IMR-90 (cell line): ENCODE measurements at regions not wholly inside any gene's neighbourhood (a gene's known extent, or its start where the extent isn't known, plus 50 kb on each side); places are given as distances from the start of the nearest gene placed in this dataset.

Experiments
- ATAC-seq: fragments of 200-7000 bp; cut with Tn5 transposase; 2 replicates; pipeline ENCODE4 v1.9.1; 2020; ENCODE audit warnings: low read depth, mild to moderate bottlenecking, moderate library complexity
- BruUV-seq: library from RNA; stranded (reverse); fragments of 400-500 nt; replicated peaks from 2 replicates; lab custom pipeline; 2021; lab: Mats Ljungman, UMichigan
- CTCF ChIA-PET: fragments of 300-600 bp; formaldehyde crosslinking; extraction: SDS; loops from one replicate; lab custom pipeline; 2021; ENCODE audit warnings: antibody characterized with exemption; lab: Yijun Ruan, JAX
- POLR2A ChIA-PET: fragments of 300-600 bp; sonication (Branson Sonifier 250); formaldehyde crosslinking; loops from one replicate; lab custom pipeline; 2022; ENCODE audit warnings: antibody characterized with exemption; ENCODE audit not compliant: unreplicated experiment; lab: Charles Lee
- DNase-seq: peaks from one replicate; pipeline ENCODE4 v3.0.0; 2013
- H2AFZ ChIP-seq: replicated peaks from 2 replicates; pipeline ENCODE3; 2013; ENCODE audit warnings: low read length, mild to moderate bottlenecking; ENCODE audit not compliant: poor library complexity
- H2AK5ac ChIP-seq: 2 replicates; pipeline ENCODE4 v1.6.1; 2013; ENCODE audit warnings: low read depth, low read length, inconsistent platforms
- H2AK9ac ChIP-seq: replicated peaks from 2 replicates; pipeline ENCODE3; 2013; ENCODE audit warnings: mild to moderate bottlenecking, low read depth, low read length, moderate library complexity; ENCODE audit not compliant: poor library complexity
- H2BK120ac ChIP-seq: 2 replicates; pipeline ENCODE4 v1.6.1; 2013; ENCODE audit warnings: low read depth, low read length, inconsistent platforms
- H2BK15ac ChIP-seq: 3 replicates; pipeline ENCODE4 v1.6.1; 2013; ENCODE audit warnings: low read depth, low read length, inconsistent platforms
- H2BK20ac ChIP-seq: 2 replicates; pipeline ENCODE4 v1.6.1; 2013; ENCODE audit warnings: low read depth, mild to moderate bottlenecking, inconsistent platforms, low read length, moderate library complexity
- H2BK5ac ChIP-seq: 2 replicates; pipeline ENCODE4 v1.6.1; 2013; ENCODE audit warnings: mild to moderate bottlenecking, low read depth, low read length, inconsistent platforms; ENCODE audit not compliant: poor library complexity, severe bottlenecking
- H3K14ac ChIP-seq: replicated peaks from 2 replicates; pipeline ENCODE4 v1.6.1; 2013; ENCODE audit warnings: low read depth, low read length, inconsistent platforms
- H3K18ac ChIP-seq: 2 replicates; pipeline ENCODE4 v1.6.1; 2013; ENCODE audit warnings: low read depth, low read length, control low read depth
- H3K23ac ChIP-seq: 2 replicates; pipeline ENCODE4 v1.6.1; 2013; ENCODE audit warnings: low read depth, low read length, inconsistent platforms
- H3K27ac ChIP-seq: 2 replicates; pipeline ENCODE4 v1.5.1; 2013; ENCODE audit warnings: mild to moderate bottlenecking, control low read depth, low read length; ENCODE audit not compliant: insufficient read depth
- H3K27me3 ChIP-seq: 2 replicates; pipeline ENCODE4 v1.6.1; 2013; ENCODE audit warnings: low read length; ENCODE audit not compliant: control insufficient read depth, insufficient read depth
- H3K36me3 ChIP-seq: 2 replicates; pipeline ENCODE4 v1.6.1; 2013; ENCODE audit warnings: low read length, mixed read lengths; ENCODE audit not compliant: control insufficient read depth, insufficient read depth
- H3K4ac ChIP-seq: 2 replicates; pipeline ENCODE4 v1.6.1; 2013; ENCODE audit warnings: low read depth, low read length, inconsistent platforms
- H3K4me1 ChIP-seq: 2 replicates; pipeline ENCODE4 v1.6.1; 2013; ENCODE audit warnings: low read length, mixed read lengths; ENCODE audit not compliant: control insufficient read depth, insufficient read depth
- H3K4me2 ChIP-seq: 2 replicates; pipeline ENCODE4 v1.6.1; 2013; ENCODE audit warnings: low read depth, mild to moderate bottlenecking, control low read depth, low read length, moderate library complexity
- H3K4me3 ChIP-seq: 2 replicates; pipeline ENCODE4 v1.5.1; 2013; ENCODE audit warnings: low read depth, mild to moderate bottlenecking, control low read depth, low read length, moderate library complexity; ENCODE audit not compliant: insufficient read depth
- H3K56ac ChIP-seq: 2 replicates; pipeline ENCODE4 v1.6.1; 2013; ENCODE audit warnings: low read length, inconsistent platforms; ENCODE audit not compliant: insufficient read depth; ENCODE audit errors: extremely low read depth
- H3K79me1 ChIP-seq, 2 experiments: 2 replicates each; pipeline ENCODE4 v1.6.1; 2013; ENCODE audit warnings: low read length in 2 of 2, inconsistent platforms in 1 of 2, low read depth in 1 of 2
- H3K9ac ChIP-seq: 2 replicates; pipeline ENCODE4 v1.6.1; 2013; ENCODE audit warnings: low read depth, low read length, control low read depth
- H3K9me1 ChIP-seq: 2 replicates; pipeline ENCODE4 v1.6.1; 2013; ENCODE audit warnings: low read length, inconsistent platforms; ENCODE audit not compliant: insufficient read depth
- H3K9me3 ChIP-seq: 2 replicates; pipeline ENCODE4 v1.6.1; 2013; ENCODE audit warnings: low read length; ENCODE audit not compliant: control insufficient read depth, insufficient read depth
- H4K20me1 ChIP-seq: 2 replicates; pipeline ENCODE4 v1.6.1; 2013; ENCODE audit warnings: low read length, inconsistent platforms; ENCODE audit not compliant: insufficient read depth
- H4K5ac ChIP-seq: 2 replicates; pipeline ENCODE4 v1.6.1; 2013; ENCODE audit warnings: mild to moderate bottlenecking, low read depth, low read length, control low read depth
- H4K8ac ChIP-seq, 2 experiments: 2 replicates each; pipeline ENCODE4 v1.6.1; 2013; ENCODE audit warnings: low read depth in 2 of 2, low read length in 2 of 2, control low read depth in 1 of 2, inconsistent platforms in 1 of 2
- H4K91ac ChIP-seq: 2 replicates; pipeline ENCODE4 v1.6.1; 2013; ENCODE audit warnings: low read depth, low read length, inconsistent platforms; ENCODE audit not compliant: insufficient read depth
- CEBPB ChIP-seq: IDR thresholded peaks from 2 replicates; pipeline ENCODE4 v1.6.1; 2012; ENCODE audit warnings: low read depth, low read length, improper control_type of control experiment
- MAFK ChIP-seq: IDR thresholded peaks from 2 replicates; pipeline ENCODE4 v1.6.1; 2012; ENCODE audit warnings: low read depth, low read length, improper control_type of control experiment
- NFE2L2 ChIP-seq: fragments of 150-350 bp; IDR thresholded peaks from 2 replicates; pipeline ENCODE4 v1.6.1; 2016; ENCODE audit warnings: low read depth, mild to moderate bottlenecking, low read length
- POLR2A ChIP-seq: IDR thresholded peaks from 2 replicates; pipeline ENCODE4 v1.6.1; 2012; ENCODE audit warnings: mild to moderate bottlenecking, low read depth, low read length
- RCOR1 ChIP-seq: IDR thresholded peaks from 2 replicates; pipeline ENCODE4 v1.6.1; 2012; ENCODE audit warnings: mild to moderate bottlenecking, low read length, improper control_type of control experiment; ENCODE audit not compliant: insufficient replicate concordance
- RFX5 ChIP-seq: IDR thresholded peaks from 2 replicates; pipeline ENCODE4 v1.8.0; 2012; ENCODE audit warnings: low read depth, mild to moderate bottlenecking, low read length, moderate library complexity
- WGBS, 2 experiments: methylation state at CpG; one replicate each; pipeline versions ENCODE4 v1.1.5 to v1.1.7; 2013; ENCODE audit warnings: missing lambda C conversion rate in 2 of 2; ENCODE audit not compliant: insufficient read length in 1 of 2; ENCODE audit errors: extremely low coverage in 2 of 2; 5-methylcytosine and 5-hydroxymethylcytosine counted together
- dilution Hi-C: fragments of 300-500 bp; cut with HindIII; formaldehyde crosslinking; loops from one replicate; pipeline ENCODE4 v1.14.3; 2018; ENCODE audit warnings: low sequenced_read_pairs; ENCODE audit not compliant: unreplicated experiment
- in situ Hi-C: fragments of 300-500 bp; cut with MboI; formaldehyde crosslinking; loops from 3 replicates; pipeline ENCODE4 v1.14.3; 2019; ENCODE audit warnings: low sequenced_read_pairs, inconsistent platforms, mixed read lengths
- intact Hi-C: fragments of 100-400 bp; cut with micrococcal nuclease; formaldehyde crosslinking; loops from 2 replicates; pipeline ENCODE4 v1.10.0; 2022

DNA sequence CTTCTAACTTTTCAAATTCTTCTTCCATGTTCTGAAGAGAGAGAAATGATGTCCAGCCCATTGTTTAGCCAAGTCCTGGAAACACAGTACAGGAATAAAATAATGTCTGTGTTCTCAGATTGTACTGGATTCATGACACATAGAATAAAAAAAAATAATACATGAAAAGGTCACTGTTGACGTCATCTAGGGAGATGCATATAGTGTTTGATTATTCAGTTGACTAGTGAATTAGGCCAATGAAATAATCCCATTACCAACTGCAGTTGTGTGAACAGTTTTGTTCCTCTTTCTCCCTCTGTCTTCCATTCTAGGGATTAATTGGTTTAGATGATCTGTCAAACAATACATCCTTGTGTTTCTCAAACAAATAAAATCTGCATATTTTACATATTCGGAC, 222.8 kb downstream of the ALDH8A1 start:
- H2BK120ac ChIP-seq, result peak overlapping the region; percentile 84; the same call in 1 of the 2 replicates
- H2BK5ac ChIP-seq, result peak overlapping the region; percentile 51
- no peaks in the 10 kb centered on the region; the same call in 1 of the 2 replicates for H3K9me1 ChIP-seq
- no peak overlapping the region for H3K14ac ChIP-seq
- 0 out of 3 replicates have a peak overlapping the region, but pooled peaks have one; percentile 99 for H2BK15ac ChIP-seq
- no peaks in the 10 kb centered on the region for H3K36me3 ChIP-seq
- no peak overlapping the region for H3K4me3 ChIP-seq
- POLR2A ChIA-PET, result no interaction called here
- DNase-seq (peak; percentile 62), ATAC-seq (no peak)
- dilution Hi-C loops (no loop called here), intact Hi-C loops (no loop called here), in situ Hi-C loops (no loop called here)
- H3K4me1 ChIP-seq, result peaks cover 17% of the 10 kb centered on the region
- H3K4me2 ChIP-seq, result no peak overlapping the region
- H2BK20ac ChIP-seq, result no peak overlapping the region
- WGBS, 2 experiments, result no CpG with 5 or more reads among the region's 2 CpGs
- H4K5ac ChIP-seq, result no peak overlapping the region
- no peak overlapping the region for H3K23ac ChIP-seq
- no peaks in the 10 kb centered on the region for H3K9me3 ChIP-seq
- no peak overlapping the region for H2AK9ac ChIP-seq
- no peak overlapping the region for H3K9ac ChIP-seq
- no peak overlapping the region for H2AFZ ChIP-seq
- H4K8ac ChIP-seq, result peak overlapping the region in 1 of 2 experiments; percentile 96; a peak in 1 of 4 replicates
- no peak overlapping the region for H3K18ac ChIP-seq
- H3K56ac ChIP-seq, result no peak overlapping the region
- no peaks in the 10 kb centered on the region for H3K27me3 ChIP-seq
- no peak overlapping the region for H2AK5ac ChIP-seq
- H4K91ac ChIP-seq, result peak overlapping the region; percentile 81; the same call in 1 of the 2 replicates
- H3K4ac ChIP-seq, result no peak overlapping the region
- TF ChIP-seq RFX5 (no peak), RCOR1 (no peak), MAFK (no peak), NFE2L2 (no peak), POLR2A (no peak), CEBPB (no peak)
- no peaks in the 10 kb centered on the region; a peak in 1 of 4 replicates for H3K79me1 ChIP-seq
- no TSS peak for BruUV-seq
- no peak overlapping the region for H3K27ac ChIP-seq
- H4K20me1 ChIP-seq, result no peaks in the 10 kb centered on the region
- CTCF ChIA-PET, result no interaction called here
